Activated CD8-positive, alpha-beta memory T cell treated with anti-CD3 and anti-CD28 coated beads for 48 hours (primary cell): ENCODE measurements at regions not wholly inside any gene's neighbourhood (a gene's known extent, or its start where the extent isn't known, plus 50 kb on each side); places are given as distances from the start of the nearest gene placed in this dataset.
"Not testable (repeated sequence)": the region's sequence is repeated elsewhere in the genome, so short reads cannot be mapped to it uniquely, and the experiment has no call there.

ENCODE experiments used
- DNase-seq, 3 experiments: peaks; one replicate each; pipeline ENCODE4 v3.0.0-alpha.2; 2020; ENCODE audit warnings: low read depth in 2 of 3, low spot score in 2 of 3

DNA sequence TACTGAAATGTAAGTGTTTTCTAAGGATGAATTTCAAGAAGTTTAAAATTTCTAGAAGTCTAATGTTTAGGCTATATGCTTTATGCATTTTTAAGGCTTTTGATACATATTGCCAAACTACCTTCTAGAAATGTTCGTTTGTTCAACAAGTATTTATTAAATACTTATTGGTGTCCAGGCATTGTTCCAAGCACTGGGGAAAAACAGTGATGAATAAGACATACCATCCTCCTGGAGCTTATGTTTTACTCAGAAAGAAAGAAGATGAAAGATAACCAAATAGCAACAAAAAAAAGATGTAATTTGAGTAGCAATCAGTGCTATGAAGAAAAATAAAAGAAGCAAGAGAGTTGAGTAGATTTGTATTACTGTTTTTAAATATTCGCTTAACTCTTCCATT, 692.9 kb downstream of the SLC4A3 start:
- DNase-seq, result no peak

DNA sequence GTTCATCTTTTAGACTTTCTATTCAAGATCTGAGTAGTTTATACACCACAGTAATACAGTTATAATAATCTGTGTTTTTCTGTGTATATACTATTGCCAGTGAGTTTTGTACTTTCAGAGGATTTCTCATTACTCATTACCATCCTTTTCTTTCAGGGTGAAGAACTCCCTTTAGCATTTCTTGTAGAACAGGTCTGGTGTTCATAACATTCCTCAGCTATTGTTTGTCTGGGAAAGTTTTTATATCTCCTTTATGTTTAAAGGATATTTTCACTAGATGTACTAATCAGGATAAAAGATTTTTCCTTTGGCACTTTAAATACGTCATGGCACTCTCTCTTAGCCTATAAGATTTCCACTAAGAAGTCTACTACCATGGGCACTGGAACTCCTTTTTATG, 705.5 kb downstream of the SLC4A3 start:
- no peak for DNase-seq

DNA sequence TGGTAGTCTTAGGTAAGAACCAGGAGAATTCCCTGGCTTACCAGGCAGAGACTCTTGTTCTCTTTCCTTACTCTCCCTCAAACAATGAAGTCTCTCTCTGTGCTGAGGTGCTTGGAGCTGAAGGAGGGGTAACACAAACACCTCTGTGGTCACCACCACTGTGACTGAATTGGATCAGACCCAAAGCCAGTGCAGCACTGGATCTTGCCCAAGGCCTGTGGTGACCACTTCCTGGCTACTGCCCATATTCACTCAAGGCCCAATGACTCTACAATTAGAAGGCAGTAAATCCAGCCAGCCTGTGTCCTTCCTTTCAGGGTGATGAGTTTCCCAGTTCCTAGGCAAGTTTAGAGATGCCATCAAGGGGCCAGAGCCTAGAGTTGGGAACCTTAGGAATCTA, 706.8 kb downstream of the SLC4A3 start:
- DNase-seq, result no peak

DNA sequence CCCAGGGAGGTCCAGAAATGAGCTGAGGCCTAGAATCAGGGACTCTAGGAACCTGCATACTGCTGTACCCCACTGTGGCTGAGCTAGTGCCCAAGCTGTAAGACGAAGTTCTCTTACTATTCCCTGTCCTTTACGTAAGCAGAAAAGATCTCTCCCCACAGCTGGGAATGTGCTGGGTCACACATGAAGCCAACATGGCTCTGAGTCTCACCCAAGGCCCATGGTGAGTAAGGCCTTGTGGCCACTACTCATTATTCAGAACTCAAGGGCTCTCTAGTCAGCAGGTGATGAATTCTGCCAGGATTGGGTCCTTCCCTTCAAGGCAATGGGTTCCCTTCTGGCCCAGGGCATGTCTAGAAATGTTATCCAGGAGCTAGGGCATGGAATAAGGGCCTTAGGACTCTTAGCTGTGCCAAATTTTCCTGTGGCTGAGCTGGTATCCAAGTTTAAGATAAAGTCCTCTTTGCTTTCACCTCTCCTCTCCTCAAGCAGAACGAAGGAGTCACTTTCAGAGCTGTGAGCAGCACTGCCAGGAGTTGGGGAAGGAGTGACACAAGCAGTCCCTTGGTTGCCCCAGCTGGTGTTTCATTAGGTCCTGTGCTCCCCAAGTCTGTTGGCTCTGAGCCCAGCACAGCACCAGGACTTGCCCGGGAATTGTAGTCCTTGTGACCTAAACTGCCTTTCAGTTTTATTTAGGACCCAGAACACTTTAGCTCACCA, 707.6 kb downstream of the SLC4A3 start:
- no peak for DNase-seq

DNA sequence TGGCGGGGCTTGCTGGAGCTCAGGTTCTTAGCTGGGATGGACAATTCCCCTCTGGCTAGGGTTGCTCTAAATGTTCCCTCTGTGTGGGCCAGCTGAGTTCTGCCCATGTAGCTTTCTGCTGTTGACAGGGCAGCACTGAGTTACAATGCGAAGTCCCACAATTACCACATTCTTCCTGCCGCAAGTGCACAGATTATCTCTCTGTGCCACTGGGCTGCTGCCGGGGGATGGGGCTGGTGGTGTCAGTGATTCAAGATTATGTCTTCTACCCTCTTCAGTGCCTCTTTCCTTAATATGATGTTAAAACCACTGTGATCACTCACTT, 708.1 kb downstream of the SLC4A3 start:
- DNase-seq, result no peak

DNA sequence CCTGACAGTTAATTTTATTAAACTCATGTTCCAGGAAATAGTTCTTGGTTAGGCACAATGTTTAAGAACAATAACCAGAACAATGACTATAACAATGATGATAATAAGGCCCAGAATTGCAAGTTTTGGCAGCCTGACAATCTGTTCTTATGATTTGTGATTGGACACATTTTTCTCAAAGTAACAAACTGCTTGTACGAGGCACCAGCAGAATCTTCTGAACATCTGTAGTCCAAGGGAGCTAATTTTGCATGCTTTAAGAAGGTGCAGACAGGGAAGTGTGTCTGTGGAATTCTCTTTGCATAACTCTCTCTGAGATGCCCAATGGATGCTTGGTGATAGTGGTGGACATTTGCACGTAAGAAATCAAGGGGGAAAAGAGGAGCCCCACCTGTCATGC, 709.3 kb downstream of the SLC4A3 start:
- DNase-seq, result no peak

DNA sequence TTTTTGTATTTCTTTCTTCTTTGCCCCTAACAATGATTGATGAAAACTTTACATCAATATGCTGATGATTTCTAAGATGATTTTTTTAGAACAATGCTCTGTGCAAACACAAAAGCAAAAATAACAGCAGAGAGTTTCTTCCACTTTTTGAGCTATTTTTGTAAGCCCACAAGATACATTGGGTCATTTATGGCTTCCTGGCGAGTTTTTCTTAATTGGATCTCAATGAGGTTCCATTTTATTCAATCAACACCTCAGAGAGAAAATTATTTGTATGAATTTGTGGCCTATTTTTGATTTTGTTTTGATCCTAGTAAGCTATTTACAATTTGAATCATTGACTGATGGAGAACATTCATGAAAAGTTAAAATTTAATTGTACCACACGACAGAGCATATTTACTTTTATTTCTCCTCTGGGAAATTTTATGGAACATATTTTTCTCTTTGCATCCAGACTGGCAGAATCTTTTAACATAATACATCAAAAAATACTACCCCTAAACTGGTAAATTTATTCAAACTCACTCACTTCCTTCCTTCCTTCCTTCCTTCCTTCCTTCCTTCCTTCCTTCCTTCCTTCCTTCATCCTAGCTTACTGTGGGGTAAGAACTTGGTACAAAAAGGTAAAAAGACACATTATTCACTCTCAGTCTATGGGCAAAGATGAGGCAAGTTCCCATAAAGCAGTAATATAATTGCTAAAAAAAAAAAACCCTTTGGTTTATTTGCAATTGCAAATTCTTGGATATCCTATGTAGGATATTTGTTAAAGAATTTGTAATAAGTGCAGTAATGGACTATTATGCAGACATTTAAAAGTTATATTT, 710.4 kb downstream of the SLC4A3 start:
- no peak for DNase-seq

DNA sequence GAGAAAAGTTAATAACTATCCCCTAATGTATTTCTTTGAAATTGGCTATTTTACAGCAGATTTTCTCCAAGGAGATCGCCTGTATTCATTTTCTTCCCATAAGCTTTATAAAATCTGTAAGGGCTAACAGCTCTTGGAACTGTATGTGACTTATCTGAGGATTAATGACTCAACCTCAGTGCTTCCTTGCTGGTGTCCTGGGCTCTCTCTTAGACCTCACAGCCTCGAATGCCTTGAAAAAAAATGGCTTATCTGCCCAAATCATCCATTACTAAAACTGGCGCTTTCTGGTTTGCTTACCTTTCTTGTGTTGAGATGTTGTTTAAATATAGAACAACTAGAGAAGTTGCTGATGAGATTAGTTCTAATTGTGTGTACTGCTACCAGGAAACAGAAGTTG, 713.6 kb downstream of the SLC4A3 start:
- no peak for DNase-seq

DNA sequence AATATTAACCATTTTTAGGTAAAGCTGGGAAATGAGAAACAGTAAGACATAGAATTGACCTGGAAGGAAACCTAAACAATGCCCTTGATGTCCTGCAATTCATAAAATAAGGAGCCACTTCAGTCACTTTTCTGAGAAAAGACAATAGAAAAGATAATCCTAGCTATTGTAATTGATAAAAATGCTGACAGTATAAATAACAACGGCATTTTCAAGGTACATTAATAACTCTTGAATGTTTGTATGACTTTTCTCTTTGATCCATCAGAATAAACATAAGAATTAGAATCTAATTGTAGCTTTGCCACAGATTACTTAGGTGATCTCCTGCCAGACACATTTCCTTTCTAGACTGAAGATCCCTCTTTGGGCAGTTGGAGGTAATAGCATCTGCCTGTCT, 719.5 kb downstream of the SLC4A3 start:
- no peak for DNase-seq

DNA sequence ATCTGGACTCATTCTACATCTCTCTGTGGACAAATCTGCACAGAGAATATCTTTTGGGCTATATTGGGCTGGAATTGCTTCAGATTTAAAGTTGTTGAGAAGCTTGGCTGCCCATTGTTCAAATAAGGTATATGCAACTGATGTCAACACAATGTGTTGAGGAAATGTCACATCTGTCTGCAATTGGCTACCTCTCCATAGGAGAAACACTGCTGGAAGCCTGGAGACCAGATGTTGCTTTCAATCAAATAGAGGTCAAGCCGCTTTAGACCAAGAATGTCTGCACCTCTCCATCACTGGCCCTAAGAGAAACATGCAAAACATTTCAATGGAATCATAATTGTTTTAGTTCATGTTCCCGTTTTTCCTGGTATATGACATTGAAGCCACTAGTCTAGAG, 720.2 kb downstream of the SLC4A3 start:
- no peak for DNase-seq

DNA sequence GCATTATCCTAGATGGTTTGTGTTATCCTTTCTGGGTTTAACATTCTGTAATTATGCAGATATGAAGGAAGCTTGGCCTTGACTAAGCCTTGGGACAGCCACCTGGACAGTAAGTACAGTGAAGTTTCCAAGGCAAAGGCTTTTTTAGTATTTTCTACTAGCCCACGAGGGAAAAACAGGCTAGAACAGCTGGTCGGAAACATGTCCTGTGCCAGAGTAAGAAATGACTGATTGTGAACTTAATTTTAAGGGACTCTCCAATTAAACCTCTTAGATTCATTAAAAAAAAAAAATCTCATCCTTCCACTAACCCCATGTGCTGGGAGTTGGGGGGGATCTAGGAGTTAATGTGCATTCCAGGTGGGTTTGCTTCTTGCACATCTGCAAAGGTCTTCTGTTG, 720.8 kb downstream of the SLC4A3 start:
- DNase-seq, result no peak

DNA sequence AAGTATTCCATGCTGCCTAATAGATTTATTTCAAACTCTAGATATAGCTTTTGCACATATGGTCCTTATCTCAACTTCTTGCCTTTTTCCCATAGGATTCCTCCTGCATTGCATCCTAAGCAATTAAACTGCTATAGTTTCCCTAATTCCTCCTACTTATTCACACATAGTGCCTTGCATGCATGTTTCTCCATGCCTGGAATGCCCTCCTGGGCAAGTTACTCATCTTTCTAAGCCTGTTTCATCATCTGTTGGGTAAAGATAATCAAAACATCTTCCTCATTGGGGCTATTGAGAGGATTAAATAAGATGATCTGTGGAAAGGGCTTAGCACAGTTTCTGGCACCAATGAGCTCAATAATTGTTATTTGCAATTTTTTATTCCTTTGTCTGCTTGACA, 726.5 kb downstream of the SLC4A3 start:
- DNase-seq, result no peak

DNA sequence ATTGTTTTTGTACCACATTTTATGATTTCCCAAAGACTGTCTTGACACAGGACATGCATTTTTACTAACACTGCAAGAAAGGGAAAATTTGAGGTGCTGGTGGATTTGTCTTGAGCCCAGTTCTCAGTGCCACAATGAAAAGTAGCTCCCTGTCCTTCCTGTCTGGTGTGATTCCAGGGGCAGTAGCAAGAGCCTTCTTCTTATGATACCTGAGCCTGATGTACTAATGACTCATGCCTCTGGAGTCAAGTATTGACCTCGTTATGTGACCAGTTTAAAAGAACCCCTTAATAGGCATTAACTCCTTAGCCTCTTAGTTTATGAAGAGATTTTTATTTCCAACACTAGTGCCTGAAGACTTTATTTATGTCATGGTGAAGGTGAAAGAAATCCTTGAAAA, 728.6 kb downstream of the SLC4A3 start:
- no peak for DNase-seq

DNA sequence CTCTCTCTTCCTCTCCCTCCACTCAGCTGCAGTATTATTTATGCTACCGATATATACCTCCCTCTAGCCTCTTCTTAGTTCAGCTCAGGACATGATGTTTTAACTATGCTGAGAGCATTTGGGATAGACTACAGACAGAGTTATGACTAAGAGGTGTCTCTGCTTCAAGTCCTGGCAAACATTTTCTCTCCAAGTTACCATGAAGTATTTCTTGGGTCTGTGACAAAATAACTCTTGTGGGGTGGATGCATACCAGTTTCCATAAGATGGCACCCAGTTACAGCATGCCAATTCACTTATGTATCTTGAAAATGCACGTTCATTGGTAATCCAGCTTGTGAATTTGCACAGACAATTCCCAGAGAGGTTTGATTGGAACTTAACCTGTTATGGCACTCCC, 737.6 kb downstream of the SLC4A3 start:
- no peak for DNase-seq

DNA sequence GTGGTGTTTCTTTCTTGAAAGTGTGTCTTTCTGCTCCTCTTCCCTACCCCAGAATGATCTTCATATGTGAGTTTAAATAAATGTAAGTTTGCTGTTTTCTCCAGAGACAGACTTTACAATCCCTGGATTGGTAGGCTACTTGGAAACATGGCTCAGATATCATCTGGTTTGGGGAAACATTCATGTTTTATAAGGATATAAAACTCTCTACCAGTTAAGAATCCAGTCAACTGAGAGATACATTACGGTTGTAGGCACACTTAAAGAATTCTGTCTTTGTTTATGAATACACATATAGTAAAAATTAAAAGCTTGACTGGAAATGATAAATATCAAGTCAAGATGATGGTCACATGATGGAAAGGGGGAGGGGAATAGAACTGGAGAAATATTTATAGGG, 739.3 kb downstream of the SLC4A3 start:
- no peak for DNase-seq

DNA sequence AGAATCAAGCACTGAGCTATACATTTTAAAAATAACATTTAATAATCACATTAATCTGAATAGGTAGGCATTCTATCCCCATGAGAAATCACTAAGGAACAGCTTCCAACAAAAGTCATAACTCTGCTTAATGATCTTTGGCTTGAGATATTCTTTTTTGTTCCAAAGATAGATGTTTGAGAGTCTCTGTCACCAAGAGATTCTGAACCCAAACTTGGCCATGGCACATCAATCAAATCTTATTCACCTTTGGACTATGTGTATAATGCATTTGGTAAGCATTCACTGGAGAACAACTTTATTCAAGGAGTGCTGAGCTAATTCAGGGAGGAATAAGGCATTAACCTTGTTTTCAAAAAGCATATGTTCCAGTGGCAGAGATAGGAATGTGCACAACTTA, 743.3 kb downstream of the SLC4A3 start:
- DNase-seq, result no peak

DNA sequence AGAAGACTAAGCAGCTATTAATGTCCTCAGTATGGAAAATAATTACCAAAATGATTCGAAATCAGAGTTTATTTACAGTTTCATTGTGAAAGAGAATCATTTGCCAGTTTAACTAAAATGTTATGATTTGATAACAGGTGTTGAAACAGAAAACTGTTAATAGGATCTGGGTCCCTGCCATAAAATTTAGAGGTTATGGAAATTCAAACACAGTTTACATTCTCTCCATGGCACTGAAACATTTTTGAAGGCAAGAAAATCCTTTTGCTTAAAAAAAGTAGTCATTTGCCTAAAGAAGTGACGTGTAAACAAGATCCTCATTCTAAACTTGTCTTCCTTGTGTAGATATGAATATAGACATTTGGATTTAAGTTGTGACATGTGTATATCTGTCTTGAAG, 743.8 kb downstream of the SLC4A3 start:
- DNase-seq, result no peak

DNA sequence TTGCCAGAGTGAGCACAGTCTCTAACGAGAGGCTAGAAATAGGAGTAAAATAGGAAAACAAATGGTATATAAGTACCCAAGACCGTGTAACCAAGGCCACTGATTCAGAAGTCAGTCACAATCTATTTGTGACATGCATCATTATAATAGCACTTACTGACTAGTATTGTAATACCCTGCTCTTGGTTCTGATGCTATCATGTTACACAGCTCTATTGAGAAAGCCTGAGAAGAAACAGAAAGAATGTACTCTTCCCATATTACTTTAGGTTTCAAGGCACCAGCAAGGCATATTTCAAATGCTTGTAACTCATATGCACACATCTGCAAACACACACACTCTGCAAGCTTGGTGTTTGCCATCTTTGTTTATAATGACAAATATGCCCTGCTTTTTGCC, 746.4 kb downstream of the SLC4A3 start:
- no peak for DNase-seq

DNA sequence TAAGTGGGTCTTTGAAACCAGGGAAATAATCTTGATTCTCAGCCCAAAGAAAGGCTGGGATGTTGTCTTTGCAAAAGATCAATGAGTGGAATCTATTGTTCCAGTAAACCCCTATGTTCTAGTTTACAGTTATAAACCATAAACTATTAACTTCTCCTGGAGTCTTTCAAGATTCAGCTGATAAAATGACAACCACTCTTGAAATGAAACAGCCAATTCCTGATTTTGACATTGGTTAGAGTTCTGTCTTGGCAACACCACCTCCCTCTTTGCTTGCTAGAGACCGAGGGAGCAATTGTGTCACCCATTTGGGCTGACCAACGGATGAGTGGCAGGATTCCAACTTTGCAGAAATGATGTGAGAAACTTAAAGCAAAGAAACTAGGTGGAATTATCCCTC, 746.9 kb downstream of the SLC4A3 start:
- DNase-seq, result no peak

DNA sequence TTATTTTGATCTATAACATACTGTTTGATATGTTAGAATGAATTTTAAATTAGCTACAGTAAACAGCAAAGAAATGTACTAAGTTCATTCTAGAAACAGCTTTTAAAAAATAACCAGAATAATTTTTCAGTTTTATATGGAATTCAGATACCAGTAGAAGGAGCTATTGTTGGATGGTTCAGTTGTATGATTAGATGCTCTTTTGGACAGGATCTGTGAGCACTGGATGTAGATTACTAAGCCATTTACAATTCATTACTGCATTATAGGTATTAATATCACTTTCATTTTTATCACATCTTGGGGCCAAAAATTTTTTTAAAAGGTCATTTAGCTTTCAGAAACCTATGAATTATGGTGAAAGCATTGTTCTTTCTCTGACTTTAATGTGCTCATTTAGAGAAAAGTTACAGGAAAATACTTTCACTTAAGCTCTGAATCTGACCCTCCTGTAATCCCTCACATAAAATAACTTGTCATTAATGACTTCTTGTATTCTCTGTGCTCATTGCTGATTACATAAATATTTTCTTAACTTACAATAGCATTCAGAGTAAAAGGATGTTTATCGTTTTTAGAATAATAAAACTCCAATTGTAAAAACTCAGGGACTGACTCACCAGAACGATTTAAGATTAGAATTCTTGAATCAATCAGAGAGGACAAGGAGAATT, 750.2 kb downstream of the SLC4A3 start:
- DNase-seq, result no peak

DNA sequence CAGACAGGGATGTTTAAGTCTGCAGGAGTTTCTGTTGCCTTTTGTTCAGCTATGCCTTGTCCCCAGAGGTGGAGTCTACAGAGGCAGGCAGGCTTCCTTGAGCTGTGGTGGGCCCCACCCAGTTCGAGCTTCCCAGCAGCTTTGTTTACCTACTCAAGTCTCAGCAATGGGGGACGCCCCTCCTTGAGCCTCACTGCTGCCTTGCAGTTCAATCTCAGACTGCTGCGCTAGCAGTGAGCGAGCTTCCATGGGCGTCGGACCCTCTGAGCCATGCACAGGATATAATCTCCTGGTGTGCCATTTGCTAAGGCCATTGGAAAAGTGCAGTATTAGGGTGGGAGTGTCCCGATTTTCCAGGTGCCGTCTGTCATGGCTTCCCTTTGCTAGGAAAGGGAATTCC, 760.3 kb downstream of the SLC4A3 start:
- DNase-seq, result not testable (repeated sequence)

DNA sequence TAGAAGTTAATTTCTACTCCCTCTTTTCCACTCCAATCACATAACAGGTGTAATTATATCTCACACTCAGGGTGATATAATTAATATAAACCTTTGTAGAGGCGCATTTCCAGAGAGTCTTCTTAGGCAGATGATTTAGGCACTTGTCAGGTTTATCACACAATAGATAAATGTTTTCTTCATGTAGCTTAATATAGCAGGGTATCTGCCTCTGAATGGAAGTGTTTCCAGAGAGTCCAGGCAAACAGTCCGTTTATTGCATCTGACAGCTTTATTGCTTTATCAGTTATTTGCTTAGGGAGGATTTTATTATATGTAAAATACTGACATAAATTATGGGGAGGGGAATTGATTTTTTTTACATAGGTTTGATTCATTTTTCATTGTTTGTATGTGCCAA, 766.3 kb downstream of the SLC4A3 start:
- DNase-seq, result no peak
